Caco-2 (cell line): ENCODE measurements at regions not wholly inside any gene's neighbourhood (a gene's known extent, or its start where the extent isn't known, plus 50 kb on each side); places are given as distances from the start of the nearest gene placed in this dataset.

Experiments used
- BruUV-seq: library from RNA; stranded (reverse); fragments of 400-500 nt; replicated peaks from 2 replicates; lab custom pipeline; 2021; lab: Mats Ljungman, UMichigan
- CTCF ChIA-PET: fragments of 300-600 bp; sonication (Branson Sonifier 250); formaldehyde crosslinking; loops from one replicate; lab custom pipeline; 2022; ENCODE audit warnings: antibody characterized with exemption; lab: Charles Lee
- POLR2A ChIA-PET: fragments of 300-600 bp; sonication (Branson Sonifier 250); formaldehyde crosslinking; loops from one replicate; lab custom pipeline; 2022; ENCODE audit warnings: antibody characterized with exemption; lab: Charles Lee
- DNase-seq, 2 experiments: peaks; one replicate each; pipeline versions ENCODE4 v3.0.0 to v3.0.0-alpha.2; 2020 to 2022
- H3K27me3 ChIP-seq: replicated peaks from 2 replicates; pipeline ENCODE4 v1.6.0; 2011; ENCODE audit warnings: low read length; ENCODE audit not compliant: control insufficient read depth, insufficient read depth
- H3K36me3 ChIP-seq: 2 replicates; pipeline ENCODE4 v1.5.1; 2011; ENCODE audit warnings: low read length; ENCODE audit not compliant: control insufficient read depth, insufficient read depth
- H3K4me1 ChIP-seq: fragments of 250-450 bp; sonication (Bioruptor Pico); 2 replicates; pipeline ENCODE4 v1.5.1; 2020; ENCODE audit warnings: mild to moderate bottlenecking
- H3K4me3 ChIP-seq: 2 replicates; pipeline ENCODE4 v1.5.1; 2011; ENCODE audit warnings: low read depth, mild to moderate bottlenecking, control low read depth, low read length
- H3K9me3 ChIP-seq: fragments of 250-450 bp; sonication (Bioruptor Pico); 2 replicates; pipeline ENCODE4 v1.5.1; 2020; ENCODE audit warnings: mild to moderate bottlenecking, moderate library complexity
- H3K27ac Mint-ChIP-seq: one replicate; pipeline ENCODE4 v1.8.0; 2022; ENCODE audit warnings: mixed read lengths; ENCODE audit not compliant: unreplicated experiment
- H3K27me3 Mint-ChIP-seq: one replicate; pipeline ENCODE4 v1.8.0; 2022; ENCODE audit warnings: mixed read lengths; ENCODE audit not compliant: insufficient read depth, unreplicated experiment
- H3K36me3 Mint-ChIP-seq: one replicate; pipeline ENCODE4 v1.8.0; 2022; ENCODE audit warnings: mild to moderate bottlenecking, mixed read lengths; ENCODE audit not compliant: insufficient read depth, unreplicated experiment
- H3K4me1 Mint-ChIP-seq: one replicate; pipeline ENCODE4 v1.8.0; 2022; ENCODE audit warnings: low read depth, mixed read lengths; ENCODE audit not compliant: unreplicated experiment
- H3K4me3 Mint-ChIP-seq: one replicate; pipeline ENCODE4 v1.8.0; 2022; ENCODE audit warnings: mild to moderate bottlenecking, moderate library complexity, mixed read lengths; ENCODE audit not compliant: unreplicated experiment
- H3K9me3 Mint-ChIP-seq: one replicate; pipeline ENCODE4 v1.8.0; 2022; ENCODE audit warnings: mixed read lengths; ENCODE audit not compliant: unreplicated experiment
- intact Hi-C: fragments of 100-400 bp; cut with micrococcal nuclease; formaldehyde crosslinking; loops from one replicate; pipeline ENCODE4 v1.10.0; 2022; ENCODE audit not compliant: unreplicated experiment
- TF ChIP-seq, protein P1 (sequence below), 2 experiments: fragments of 200-600 bp in 1 of 2; IDR thresholded peaks; 1 replicate in 1 of 2; 2 replicates in 1 of 2; pipeline versions ENCODE4 v1.5.1 to v1.8.0; 2011 to 2022; ENCODE audit warnings: antibody characterized with exemption in 1 of 2, control low read depth in 1 of 2, inconsistent platforms in 1 of 2, low read depth in 1 of 2, low read length in 1 of 2, mild to moderate bottlenecking in 1 of 2, moderate library complexity in 1 of 2; ENCODE audit not compliant: insufficient read depth in 1 of 2, severe bottlenecking in 1 of 2, unreplicated experiment in 1 of 2

DNA sequence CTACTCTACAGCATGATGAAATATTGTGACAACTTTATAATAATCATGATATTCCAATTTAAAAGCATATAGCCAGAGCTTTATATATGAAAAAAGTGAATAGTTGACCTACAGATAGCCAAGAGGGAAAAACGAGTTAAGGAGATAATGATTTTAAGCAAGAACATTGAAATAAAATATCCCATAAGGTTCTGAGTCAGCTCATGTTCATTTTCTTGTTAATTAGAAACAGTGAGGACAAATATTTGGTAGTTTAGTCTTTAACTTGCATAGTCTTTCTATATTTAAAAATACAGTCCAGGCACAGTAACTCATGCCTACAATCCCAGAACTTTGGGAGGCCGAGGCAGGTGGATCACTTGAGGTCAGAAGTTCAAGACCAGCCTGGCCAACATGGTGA, 55.8 kb upstream of the CDH6 start:
- H3K4me3 ChIP-seq: no peak overlapping the region
- no peak for DNase-seq
- Mint-ChIP-seq H3K4me3 (no peak overlapping the region), H3K27me3 (no peaks in the 10 kb centered on the region), H3K4me1 (no peaks in the 10 kb centered on the region), H3K27ac (no peak overlapping the region), H3K9me3 (no peaks in the 10 kb centered on the region), H3K36me3 (no peaks in the 10 kb centered on the region)
- no TSS peak for BruUV-seq
- H3K27me3 ChIP-seq: no peaks in the 10 kb centered on the region
- H3K9me3 ChIP-seq: no peaks in the 10 kb centered on the region
- H3K4me1 ChIP-seq: no peaks in the 10 kb centered on the region
- TF ChIP-seq, protein P1, sequence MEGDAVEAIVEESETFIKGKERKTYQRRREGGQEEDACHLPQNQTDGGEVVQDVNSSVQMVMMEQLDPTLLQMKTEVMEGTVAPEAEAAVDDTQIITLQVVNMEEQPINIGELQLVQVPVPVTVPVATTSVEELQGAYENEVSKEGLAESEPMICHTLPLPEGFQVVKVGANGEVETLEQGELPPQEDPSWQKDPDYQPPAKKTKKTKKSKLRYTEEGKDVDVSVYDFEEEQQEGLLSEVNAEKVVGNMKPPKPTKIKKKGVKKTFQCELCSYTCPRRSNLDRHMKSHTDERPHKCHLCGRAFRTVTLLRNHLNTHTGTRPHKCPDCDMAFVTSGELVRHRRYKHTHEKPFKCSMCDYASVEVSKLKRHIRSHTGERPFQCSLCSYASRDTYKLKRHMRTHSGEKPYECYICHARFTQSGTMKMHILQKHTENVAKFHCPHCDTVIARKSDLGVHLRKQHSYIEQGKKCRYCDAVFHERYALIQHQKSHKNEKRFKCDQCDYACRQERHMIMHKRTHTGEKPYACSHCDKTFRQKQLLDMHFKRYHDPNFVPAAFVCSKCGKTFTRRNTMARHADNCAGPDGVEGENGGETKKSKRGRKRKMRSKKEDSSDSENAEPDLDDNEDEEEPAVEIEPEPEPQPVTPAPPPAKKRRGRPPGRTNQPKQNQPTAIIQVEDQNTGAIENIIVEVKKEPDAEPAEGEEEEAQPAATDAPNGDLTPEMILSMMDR (IDR thresholded peaks at IDR 0.05; ENCODE audit: insufficient read depth in 1 of 2, low read depth in 1 of 2, low read length in 1 of 2, severe bottlenecking in 1 of 2, unreplicated experiment in 1 of 2): no peak
- H3K36me3 ChIP-seq: no peaks in the 10 kb centered on the region
- ChIA-PET CTCF (no interaction called here), POLR2A (no interaction called here)
- intact Hi-C loops: no loop called here

DNA sequence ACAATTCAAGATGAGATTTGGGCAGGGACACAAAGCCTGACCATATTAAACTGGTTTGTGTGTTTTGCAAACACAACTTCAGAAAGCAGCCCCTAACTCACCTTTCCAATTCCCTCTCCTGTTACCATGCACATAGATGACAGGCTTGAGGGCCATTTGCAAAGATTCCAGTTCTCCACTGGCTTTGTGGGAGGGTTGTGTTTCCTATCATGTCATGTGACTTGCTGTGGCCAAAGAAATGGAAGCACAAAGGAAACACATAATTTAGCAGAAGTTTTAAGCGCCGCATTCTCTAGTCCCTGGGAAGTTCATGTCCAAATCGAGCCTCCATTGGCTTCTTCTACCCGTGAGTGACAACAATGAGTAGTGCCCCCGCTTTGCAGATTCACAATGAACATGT, 57.9 kb upstream of the CDH6 start:
- Histone ChIP-seq H3K4me1 (no peaks in the 10 kb centered on the region; the same call in 1 of the 2 replicates), H3K27me3 (no peaks in the 10 kb centered on the region), H3K36me3 (no peaks in the 10 kb centered on the region), H3K9me3 (no peaks in the 10 kb centered on the region), H3K4me3 (no peak overlapping the region)
- no peak for DNase-seq
- Mint-ChIP-seq H3K36me3 (no peaks in the 10 kb centered on the region), H3K27ac (no peak overlapping the region), H3K4me1 (no peaks in the 10 kb centered on the region), H3K4me3 (no peak overlapping the region), H3K9me3 (no peaks in the 10 kb centered on the region), H3K27me3 (no peaks in the 10 kb centered on the region)
- intact Hi-C loops: no loop called here
- no TSS peak for BruUV-seq
- TF ChIP-seq, protein P1 (IDR thresholded peaks at IDR 0.05; ENCODE audit: insufficient read depth in 1 of 2, low read depth in 1 of 2, low read length in 1 of 2, severe bottlenecking in 1 of 2, unreplicated experiment in 1 of 2): no peak
- ChIA-PET POLR2A (no interaction called here), CTCF (no interaction called here)

DNA sequence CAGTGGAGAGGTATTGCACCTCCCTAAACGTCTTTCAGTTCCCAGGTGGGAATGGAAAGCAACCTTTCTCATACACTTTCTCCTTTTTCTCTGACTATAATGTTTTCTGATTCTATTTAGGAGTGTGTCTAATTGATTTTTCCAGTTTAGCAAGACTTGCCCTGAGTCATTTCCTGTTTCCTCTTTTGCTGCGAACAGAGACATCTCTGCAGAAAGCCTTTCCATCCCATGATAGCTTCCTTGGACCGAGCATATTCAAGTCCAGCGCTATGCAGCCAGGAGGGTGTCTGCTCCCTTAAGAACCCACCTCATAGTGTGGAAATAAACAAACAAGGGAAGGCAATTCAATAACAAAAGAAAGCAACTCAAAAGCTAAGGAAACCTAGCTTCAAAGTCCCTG, 60.0 kb upstream of the CDH6 start:
- H3K27me3 Mint-ChIP-seq: no peaks in the 10 kb centered on the region
- BruUV-seq: no TSS peak

More for the DNA sequence above, 60.0 kb upstream of the CDH6 start:
- intact Hi-C loops: no loop called here
- no peak for DNase-seq
- Mint-ChIP-seq H3K36me3 (no peaks in the 10 kb centered on the region), H3K4me1 (no peaks in the 10 kb centered on the region), H3K4me3 (no peak overlapping the region), H3K27ac (no peak overlapping the region), H3K9me3 (no peaks in the 10 kb centered on the region)
- Histone ChIP-seq H3K4me1 (no peaks in the 10 kb centered on the region; the same call in 1 of the 2 replicates), H3K4me3 (no peak overlapping the region), H3K9me3 (no peaks in the 10 kb centered on the region), H3K36me3 (no peaks in the 10 kb centered on the region), H3K27me3 (no peaks in the 10 kb centered on the region)
- TF ChIP-seq, protein P1 (IDR thresholded peaks at IDR 0.05; ENCODE audit: insufficient read depth in 1 of 2, low read depth in 1 of 2, low read length in 1 of 2, severe bottlenecking in 1 of 2, unreplicated experiment in 1 of 2): no peak
- POLR2A ChIA-PET: no interaction called here
- CTCF ChIA-PET: no interaction called here
